ENCODE measurements at regions not wholly inside any gene's neighbourhood (a gene's known extent, or its start where the extent isn't known, plus 50 kb on each side); places are given as distances from the start of the nearest gene placed in this dataset.

DNA sequence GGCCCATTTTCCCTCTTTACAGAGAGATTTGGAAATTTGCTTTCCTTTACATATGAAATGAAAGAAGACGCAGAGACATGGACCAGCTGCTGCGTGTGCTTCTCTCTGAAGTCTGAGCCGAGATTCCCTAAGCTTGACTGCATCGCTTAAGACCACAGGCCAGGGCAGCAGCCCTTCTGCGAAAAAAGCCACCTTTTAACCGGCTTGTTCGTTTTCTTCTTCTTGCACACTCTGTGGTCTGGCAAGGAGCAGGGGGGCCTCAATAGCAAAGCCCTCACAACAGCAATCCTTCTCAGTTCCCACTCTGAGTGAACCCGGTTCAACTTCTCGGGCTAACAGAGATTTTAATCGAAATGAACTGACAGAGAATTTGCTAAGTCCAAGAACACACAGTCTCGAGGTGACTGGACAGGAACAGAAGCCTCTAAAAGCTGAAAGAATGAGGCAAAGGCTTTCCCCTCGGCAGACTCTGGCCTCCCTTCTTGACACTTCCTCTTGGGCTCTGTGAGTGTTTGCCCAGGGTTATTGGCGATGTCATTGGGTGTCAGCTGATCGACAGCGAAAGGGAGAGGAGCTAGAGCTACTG lies 512.9 kb upstream of the KLF4 start:
- H3K36me3 ChIP-seq = no peaks in the 10 kb centered on the region
- ATAC-seq (ENCODE audit: low FRiP score in 2 of 2) = peak; percentile 54 to 61
- H3K27ac ChIP-seq = peak overlapping the region in 2 of 4 donors; percentile 8 to 19
- no peaks in the 10 kb centered on the region for H3K4me1 ChIP-seq
- TF ChIP-seq POLR2AphosphoS5 (IDR thresholded peaks at IDR 0.05) (no peak), POLR2A (IDR thresholded peaks at IDR 0.05) (no peak), EP300 (IDR thresholded peaks at IDR 0.05) (no peak)
- TF ChIP-seq, protein P1, sequence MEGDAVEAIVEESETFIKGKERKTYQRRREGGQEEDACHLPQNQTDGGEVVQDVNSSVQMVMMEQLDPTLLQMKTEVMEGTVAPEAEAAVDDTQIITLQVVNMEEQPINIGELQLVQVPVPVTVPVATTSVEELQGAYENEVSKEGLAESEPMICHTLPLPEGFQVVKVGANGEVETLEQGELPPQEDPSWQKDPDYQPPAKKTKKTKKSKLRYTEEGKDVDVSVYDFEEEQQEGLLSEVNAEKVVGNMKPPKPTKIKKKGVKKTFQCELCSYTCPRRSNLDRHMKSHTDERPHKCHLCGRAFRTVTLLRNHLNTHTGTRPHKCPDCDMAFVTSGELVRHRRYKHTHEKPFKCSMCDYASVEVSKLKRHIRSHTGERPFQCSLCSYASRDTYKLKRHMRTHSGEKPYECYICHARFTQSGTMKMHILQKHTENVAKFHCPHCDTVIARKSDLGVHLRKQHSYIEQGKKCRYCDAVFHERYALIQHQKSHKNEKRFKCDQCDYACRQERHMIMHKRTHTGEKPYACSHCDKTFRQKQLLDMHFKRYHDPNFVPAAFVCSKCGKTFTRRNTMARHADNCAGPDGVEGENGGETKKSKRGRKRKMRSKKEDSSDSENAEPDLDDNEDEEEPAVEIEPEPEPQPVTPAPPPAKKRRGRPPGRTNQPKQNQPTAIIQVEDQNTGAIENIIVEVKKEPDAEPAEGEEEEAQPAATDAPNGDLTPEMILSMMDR (IDR thresholded peaks at IDR 0.05) = no peak
- WGBS, 2 donors = 50 to 60% methylated on average over 15 of the region's 15 CpGs
- DNase-seq = peak in 1 of 2 donors; percentile 30
- H3K4me3 ChIP-seq = no peak overlapping the region
- H3K27me3 ChIP-seq = no peaks in the 10 kb centered on the region
- H3K9me3 ChIP-seq = no peaks in the 10 kb centered on the region

DNA sequence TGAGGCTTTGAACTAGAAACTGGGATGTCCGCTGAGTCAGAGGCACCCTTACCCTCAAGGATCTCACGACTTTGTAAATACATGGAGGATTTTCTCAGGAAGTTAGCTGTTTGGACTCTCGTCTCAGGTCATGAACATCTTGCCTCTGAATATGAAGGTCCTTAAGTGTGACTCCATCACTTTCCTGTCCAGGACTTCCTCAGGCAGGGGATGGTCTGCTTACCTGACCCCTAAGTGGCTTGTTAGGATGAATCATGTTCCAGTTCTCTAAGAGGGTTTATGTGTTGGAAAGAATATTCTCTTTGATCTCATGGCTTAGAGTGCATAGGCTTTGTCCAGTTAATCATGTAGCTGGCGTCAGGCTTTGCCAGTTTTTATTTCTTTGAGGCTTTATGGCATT lies 511.7 kb upstream of the KLF4 start:
- no peak overlapping the region for H3K27ac ChIP-seq
- H3K4me3 ChIP-seq = no peak overlapping the region
- TF ChIP-seq EP300 (IDR thresholded peaks at IDR 0.05) = no peak
- no peak for TF ChIP-seq POLR2AphosphoS5 (IDR thresholded peaks at IDR 0.05)
- TF ChIP-seq, protein P1 (IDR thresholded peaks at IDR 0.05) = no peak
- no peak for TF ChIP-seq POLR2A (IDR thresholded peaks at IDR 0.05)
- H3K36me3 ChIP-seq = no peaks in the 10 kb centered on the region
- no peak for DNase-seq
- 82 to 85% methylated on average over 4 of the region's 4 CpGs for WGBS, 2 donors
- no peaks in the 10 kb centered on the region for H3K9me3 ChIP-seq
- no peak for ATAC-seq (ENCODE audit: low FRiP score in 2 of 2)
- H3K4me1 ChIP-seq = no peaks in the 10 kb centered on the region
- no peaks in the 10 kb centered on the region for H3K27me3 ChIP-seq

DNA sequence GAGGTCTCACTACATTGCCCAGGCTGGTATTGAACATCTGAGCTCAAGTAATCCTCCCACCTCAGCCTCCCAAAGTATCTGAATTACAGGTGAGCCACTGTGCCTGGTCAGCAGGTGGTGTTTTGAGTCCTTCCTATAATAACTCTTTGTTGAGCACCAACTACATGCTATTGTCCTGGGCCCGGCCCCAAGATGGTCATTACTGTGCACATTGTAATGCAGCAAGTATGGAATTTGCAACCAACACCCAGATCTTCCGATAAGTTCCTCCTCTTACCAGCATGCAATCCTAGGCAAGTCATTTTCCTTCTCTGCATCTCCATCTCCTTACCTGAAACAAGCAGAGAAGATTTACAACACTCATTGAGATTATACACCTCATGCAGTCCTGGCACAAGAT lies 510.3 kb upstream of the KLF4 start:
- H3K36me3 ChIP-seq = no peaks in the 10 kb centered on the region
- ATAC-seq (ENCODE audit: low FRiP score in 2 of 2) (no peak), DNase-seq (no peak)
- TF ChIP-seq POLR2AphosphoS5 (IDR thresholded peaks at IDR 0.05) = no peak
- no peak overlapping the region for H3K4me3 ChIP-seq
- H3K27me3 ChIP-seq = no peaks in the 10 kb centered on the region
- no peak overlapping the region for H3K27ac ChIP-seq
- no peaks in the 10 kb centered on the region for H3K9me3 ChIP-seq
- no peaks in the 10 kb centered on the region for H3K4me1 ChIP-seq
- 85 to 95% methylated on average over 2 of the region's 2 CpGs for WGBS, 2 donors

- ATAC-seq (ENCODE audit: low FRiP score in 2 of 2) (no peak), DNase-seq (no peak)
- TF ChIP-seq POLR2AphosphoS5 (IDR thresholded peaks at IDR 0.05) (no peak), POLR2A (IDR thresholded peaks at IDR 0.05) (no peak), EP300 (IDR thresholded peaks at IDR 0.05) (no peak)
- TF ChIP-seq, protein P1 (IDR thresholded peaks at IDR 0.05) = no peak
- no peak overlapping the region for H3K27ac ChIP-seq
- no peaks in the 10 kb centered on the region for H3K36me3 ChIP-seq
- no peaks in the 10 kb centered on the region for H3K9me3 ChIP-seq
- no peak overlapping the region for H3K4me3 ChIP-seq
- no peaks in the 10 kb centered on the region for H3K27me3 ChIP-seq
- no peaks in the 10 kb centered on the region for H3K4me1 ChIP-seq
- WGBS, 2 donors = 61 to 69% methylated on average over 5 of the region's 5 CpGs
Measured at GRCh38 chr9:107999011-107999410, 509.4 kb upstream of the KLF4 start.

DNA sequence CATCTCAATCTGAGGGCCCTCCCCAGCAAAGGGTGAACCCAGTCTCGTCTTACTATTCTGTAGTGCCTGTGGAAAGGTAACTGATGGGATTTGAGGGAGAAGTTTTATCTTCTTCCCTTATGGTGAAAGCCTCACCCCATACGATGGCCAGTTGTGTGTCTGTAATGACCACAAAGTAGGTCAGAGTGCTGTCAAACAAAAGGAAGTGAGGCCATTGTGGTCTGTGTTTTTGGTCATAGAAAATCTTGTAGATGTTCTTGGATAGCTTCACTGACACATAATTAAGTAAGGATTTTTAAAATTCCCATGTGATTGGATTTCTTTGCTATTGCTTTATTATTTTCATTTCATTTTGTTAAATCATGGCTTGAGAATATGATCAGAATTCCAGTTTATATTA lies 505.1 kb upstream of the KLF4 start:
- H3K4me3 ChIP-seq = no peak overlapping the region
- TF ChIP-seq EP300 (IDR thresholded peaks at IDR 0.05) (no peak), POLR2AphosphoS5 (IDR thresholded peaks at IDR 0.05) (no peak), POLR2A (IDR thresholded peaks at IDR 0.05) (no peak)
- TF ChIP-seq, protein P1 (IDR thresholded peaks at IDR 0.05) = no peak
- 66 to 76% methylated on average over 2 of the region's 2 CpGs for WGBS, 2 donors

More for the DNA sequence above, 505.1 kb upstream of the KLF4 start:
- Histone ChIP-seq H3K27me3 (no peaks in the 10 kb centered on the region), H3K36me3 (no peaks in the 10 kb centered on the region), H3K9me3 (no peaks in the 10 kb centered on the region), H3K4me1 (peaks cover 0 to 5% (median 1%) of the 10 kb centered on the region in 4 donors), H3K27ac (no peak overlapping the region)
- ATAC-seq (ENCODE audit: low FRiP score in 2 of 2) (peak in 1 of 2 donors; percentile 40), DNase-seq (no peak)
